HepG2 (cell line): ENCODE measurements at regions not wholly inside any gene's neighbourhood (a gene's known extent, or its start where the extent isn't known, plus 50 kb on each side); places are given as distances from the start of the nearest gene placed in this dataset.

ENCODE experiments used
- JUND ChIP-seq: sonication (generic); formaldehyde crosslinking; IDR thresholded peaks from 2 replicates; pipeline ENCODE4 v1.8.0; 2022; ENCODE audit warnings: mild to moderate bottlenecking, missing genetic modification reagents
- PHF21A ChIP-seq: sonication (generic); formaldehyde crosslinking; IDR thresholded peaks from 2 replicates; pipeline ENCODE4 v1.5.0; 2020; ENCODE audit warnings: mild to moderate bottlenecking, missing genetic modification reagents
- POLR2AphosphoS5 ChIP-seq: IDR thresholded peaks from 2 replicates; pipeline ENCODE4 v1.6.1; 2012; ENCODE audit warnings: low read depth, low read length
- SIN3A ChIP-seq: IDR thresholded peaks from 2 replicates; pipeline ENCODE4 v1.6.1; 2011; ENCODE audit warnings: low read depth, mild to moderate bottlenecking, control low read depth, low read length, borderline replicate concordance
- ZNF282 ChIP-seq: fragments of 450-650 bp; IDR thresholded peaks from 2 replicates; pipeline ENCODE4 v1.6.1; 2018; ENCODE audit not compliant: partially characterized antibody
- ZNF451 ChIP-seq: sonication (generic); formaldehyde crosslinking; IDR thresholded peaks from 2 replicates; pipeline ENCODE4 v1.5.0; 2020; ENCODE audit warnings: mild to moderate bottlenecking, missing genetic modification reagents
- ZNF672 ChIP-seq: sonication (generic); formaldehyde crosslinking; IDR thresholded peaks from 2 replicates; pipeline ENCODE4 v1.8.1; 2022; ENCODE audit warnings: missing genetic modification reagents
- TF ChIP-seq, protein P1 (sequence below): sonication (generic); formaldehyde crosslinking; IDR thresholded peaks from 2 replicates; pipeline ENCODE4 v1.4.0; 2020; ENCODE audit warnings: missing genetic modification reagents

- no peak for TF ChIP-seq POLR2AphosphoS5
- TF ChIP-seq, protein P1, sequence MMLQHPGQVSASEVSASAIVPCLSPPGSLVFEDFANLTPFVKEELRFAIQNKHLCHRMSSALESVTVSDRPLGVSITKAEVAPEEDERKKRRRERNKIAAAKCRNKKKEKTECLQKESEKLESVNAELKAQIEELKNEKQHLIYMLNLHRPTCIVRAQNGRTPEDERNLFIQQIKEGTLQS (CRISPR knock-in tag): no peak
- TF ChIP-seq ZNF282: no peak
- no peak for TF ChIP-seq PHF21A (CRISPR knock-in tag)
- TF ChIP-seq ZNF451 (CRISPR knock-in tag): no peak
- no peak for TF ChIP-seq SIN3A
- no peak for TF ChIP-seq JUND
- TF ChIP-seq ZNF672: no peak
These were observed 902.8 kb downstream of the SLC16A7 start for GRCh38 chr12:60498656-60499055.
